ENCODE measurements at regions not wholly inside any gene's neighbourhood (a gene's known extent, or its start where the extent isn't known, plus 50 kb on each side); places are given as distances from the start of the nearest gene placed in this dataset.

DNA sequence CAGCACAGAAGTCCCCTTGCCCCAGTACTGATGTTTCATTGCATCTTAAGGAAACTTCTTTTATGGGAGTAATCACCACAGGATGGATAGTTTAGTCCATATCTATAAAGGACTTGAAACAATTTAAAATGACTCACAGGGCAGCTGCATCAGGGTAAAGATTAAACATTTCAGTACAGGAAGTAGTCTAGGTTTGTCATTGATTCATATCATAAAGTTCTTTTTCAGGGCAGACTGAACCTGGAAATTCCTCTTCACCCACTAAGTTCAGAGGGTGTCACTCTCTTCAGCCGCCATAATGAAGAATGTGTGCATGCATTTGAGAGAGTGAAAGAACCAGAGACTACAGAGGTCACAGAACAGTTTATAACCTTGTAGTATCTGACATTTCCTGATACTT lies 296.3 kb upstream of the JAG1 start:
- FAIRE-seq (no peak), DNase-seq (ENCODE audit: low read depth in 1 of 2, low spot score in 2 of 2) (no peak)
- Histone ChIP-seq H4K8ac (ENCODE audit: extremely low read depth, insufficient read depth, low read length) (no peak overlapping the region), H3K4me1 (replicated peaks in 1 of 4; ENCODE audit: control insufficient read depth in 3 of 4, insufficient read depth in 4 of 4, low read length in 3 of 4) (no peaks in the 10 kb centered on the region), H3K56ac (replicated peaks; ENCODE audit: insufficient read length, low read depth, low read length) (no peak overlapping the region), H3K4me3 (ENCODE audit: extremely low read depth in 1 of 4, insufficient read depth in 2 of 4, low read depth in 3 of 4, low read length in 4 of 4) (no peak overlapping the region), H2BK120ac (replicated peaks; ENCODE audit: low read depth, low read length) (no peak overlapping the region), H3K4me2 (ENCODE audit: insufficient read depth in 1 of 2, low read depth in 2 of 2, low read length in 2 of 2) (no peak overlapping the region), H2AK5ac (ENCODE audit: low read depth, low read length) (no peak overlapping the region), H3K79me2 (ENCODE audit: control insufficient read depth in 1 of 2, insufficient read depth in 2 of 2, low read length in 2 of 2) (no peaks in the 10 kb centered on the region), H3K18ac (ENCODE audit: extremely low read depth, low read length) (no peak overlapping the region), H2BK20ac (ENCODE audit: low read length) (no peak overlapping the region), H2BK15ac (ENCODE audit: low read length) (no peak overlapping the region), H2BK12ac (ENCODE audit: low read depth, low read length) (no peak overlapping the region), H3K79me1 (ENCODE audit: low read depth, low read length) (no peaks in the 10 kb centered on the region), H3K9ac (replicated peaks in 1 of 4; ENCODE audit: extremely low read depth in 1 of 4, low read depth in 3 of 4, low read length in 3 of 4) (no peak overlapping the region), H3K23ac (ENCODE audit: insufficient read length) (no peak overlapping the region), H4K5ac (ENCODE audit: insufficient read length, low read depth, low read length) (no peak overlapping the region), H3K9me3 (ENCODE audit: insufficient read depth in 2 of 2, low read depth in 1 of 2, low read length in 1 of 2) (no peaks in the 10 kb centered on the region), H4K91ac (replicated peaks; ENCODE audit: insufficient read length, low read length) (no peak overlapping the region), H3K27ac (ENCODE audit: low read depth, low read length) (no peak overlapping the region), H2AFZ (ENCODE audit: low read length) (no peak overlapping the region), H3K27me3 (replicated peaks in 1 of 4; ENCODE audit: control insufficient read depth in 3 of 4, extremely low read depth in 1 of 4, insufficient read depth in 3 of 4, low read length in 3 of 4) (no peaks in the 10 kb centered on the region), H3K4ac (replicated peaks; ENCODE audit: insufficient read length, low read depth, low read length) (no peak overlapping the region), H3K36me3 (ENCODE audit: control insufficient read depth in 2 of 4, insufficient read depth in 4 of 4, low read length in 3 of 4) (no peaks in the 10 kb centered on the region), H4K20me1 (replicated peaks in 1 of 2; ENCODE audit: control insufficient read depth in 1 of 2, insufficient read depth in 2 of 2, low read length in 2 of 2) (no peaks in the 10 kb centered on the region), H2BK5ac (ENCODE audit: low read depth, low read length) (no peak overlapping the region), H3K23me2 (ENCODE audit: low read depth, low read length) (no peaks in the 10 kb centered on the region), H3K14ac (ENCODE audit: insufficient read length) (no peak overlapping the region)
- ChIA-PET POLR2A (ENCODE audit: partially characterized antibody) (no interaction called here), CTCF (ENCODE audit: partially characterized antibody) (interaction anchor here (0.7 to 0.8 kb wide), 2 partner anchors 17 to 134 kb away, joined by 3 to 4 read pairs; no protein-coding TSS in a partner anchor)
- WGBS, 2 experiments (ENCODE audit: extremely low coverage in 1 of 2, insufficient coverage in 1 of 2, insufficient read length in 1 of 2, insufficient replicate concordance in 2 of 2, low coverage in 1 of 2, low lambda C conversion rate in 2 of 2, missing lambda C conversion rate in 1 of 2) = 86% methylated on average over 1 of the region's 1 CpG; no CpG with 5 or more reads in 1 of the 2 experiments
- no peak for TF ChIP-seq JUND (IDR thresholded peaks at IDR 0.05; ENCODE audit: low read length)
- TF ChIP-seq JUN (IDR thresholded peaks at IDR 0.05; ENCODE audit: low read depth, low read length) = no peak
- no peak for TF ChIP-seq POU5F1 (IDR thresholded peaks at IDR 0.05; ENCODE audit: low read depth, low read length)
- TF ChIP-seq SP4 (IDR thresholded peaks at IDR 0.05; ENCODE audit: low read length) = no peak
- no peak for TF ChIP-seq CBX8 (IDR thresholded peaks at IDR 0.05; ENCODE audit: borderline replicate concordance, low read depth, low read length)
- no peak for TF ChIP-seq TBP (IDR thresholded peaks at IDR 0.05; ENCODE audit: low read depth, low read length)
- no peak for TF ChIP-seq TAF1 (IDR thresholded peaks at IDR 0.05; ENCODE audit: low read depth, low read length)
- no peak for TF ChIP-seq BCL11A (IDR thresholded peaks at IDR 0.05; ENCODE audit: low read depth in 2 of 2, low read length in 2 of 2)
- TF ChIP-seq, protein P1, sequence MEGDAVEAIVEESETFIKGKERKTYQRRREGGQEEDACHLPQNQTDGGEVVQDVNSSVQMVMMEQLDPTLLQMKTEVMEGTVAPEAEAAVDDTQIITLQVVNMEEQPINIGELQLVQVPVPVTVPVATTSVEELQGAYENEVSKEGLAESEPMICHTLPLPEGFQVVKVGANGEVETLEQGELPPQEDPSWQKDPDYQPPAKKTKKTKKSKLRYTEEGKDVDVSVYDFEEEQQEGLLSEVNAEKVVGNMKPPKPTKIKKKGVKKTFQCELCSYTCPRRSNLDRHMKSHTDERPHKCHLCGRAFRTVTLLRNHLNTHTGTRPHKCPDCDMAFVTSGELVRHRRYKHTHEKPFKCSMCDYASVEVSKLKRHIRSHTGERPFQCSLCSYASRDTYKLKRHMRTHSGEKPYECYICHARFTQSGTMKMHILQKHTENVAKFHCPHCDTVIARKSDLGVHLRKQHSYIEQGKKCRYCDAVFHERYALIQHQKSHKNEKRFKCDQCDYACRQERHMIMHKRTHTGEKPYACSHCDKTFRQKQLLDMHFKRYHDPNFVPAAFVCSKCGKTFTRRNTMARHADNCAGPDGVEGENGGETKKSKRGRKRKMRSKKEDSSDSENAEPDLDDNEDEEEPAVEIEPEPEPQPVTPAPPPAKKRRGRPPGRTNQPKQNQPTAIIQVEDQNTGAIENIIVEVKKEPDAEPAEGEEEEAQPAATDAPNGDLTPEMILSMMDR (IDR thresholded peaks at IDR 0.05; ENCODE audit: control extremely low read depth in 1 of 3, insufficient read depth in 1 of 3, low read depth in 1 of 3, low read length in 3 of 3) = no peak
- no peak for TF ChIP-seq ZNF274 (IDR thresholded peaks at IDR 0.05; ENCODE audit: borderline replicate concordance, extremely low read depth, low read length)
- TF ChIP-seq EZH2 (IDR thresholded peaks at IDR 0.05; ENCODE audit: low read depth, low read length, severe bottlenecking) = no peak
- no peak for TF ChIP-seq SP2 (IDR thresholded peaks at IDR 0.05; ENCODE audit: low read length)
- no peak for TF ChIP-seq CHD2 (IDR thresholded peaks at IDR 0.05; ENCODE audit: low read length)
- no peak for TF ChIP-seq PHF8 (conservative IDR thresholded peaks at IDR 0.05; ENCODE audit: low read depth, low read length)

Data from H1 (cell line).